Colonic mucosa (tissue), 4 donors: ENCODE measurements at regions not wholly inside any gene's neighbourhood (a gene's known extent, or its start where the extent isn't known, plus 50 kb on each side); places are given as distances from the start of the nearest gene placed in this dataset.

Experiments
- DNase-seq: peaks from one replicate; pipeline ENCODE4 v3.0.0-alpha.2; 2020
- H3K27ac ChIP-seq: fragments of 200-600 bp; one replicate; pipeline ENCODE4 v1.8.0; 2021
- H3K27me3 ChIP-seq: fragments of 200-600 bp; one replicate; pipeline ENCODE4 v1.8.0; 2021
- H3K36me3 ChIP-seq: fragments of 200-600 bp; one replicate; pipeline ENCODE4 v1.8.0; 2021
- H3K4me1 ChIP-seq: fragments of 200-600 bp; one replicate; pipeline ENCODE4 v1.8.0; 2021; ENCODE audit warnings: mild to moderate bottlenecking
- H3K4me3 ChIP-seq: fragments of 200-600 bp; one replicate; pipeline ENCODE4 v1.8.0; 2021
- H3K9ac ChIP-seq, 2 donors: one replicate each; pipeline ENCODE4 v1.7.0; 2013; ENCODE audit warnings: control low read depth in 2 of 2, low read depth in 2 of 2, low read length in 2 of 2
- H3K9me3 ChIP-seq: fragments of 200-600 bp; one replicate; pipeline ENCODE4 v1.8.0; 2021
- intact Hi-C: fragments of 100-400 bp; cut with DNase I; formaldehyde crosslinking; loops from one replicate; pipeline ENCODE4 v1.14.1; 2022
- TF ChIP-seq, protein P1 (sequence below): fragments of 200-600 bp; IDR thresholded peaks from one replicate; pipeline ENCODE4 v1.8.0; 2022; ENCODE audit warnings: antibody characterized with exemption, mild to moderate bottlenecking
- donor health status: healthy.
- donor health status: DM: no; HTN: no; CAD: no.
- donor health status: DM: no; HTN: no; CAD: no.

GRCh38 chr5:159705948-159706347 is 210.3 kb upstream of the ADRA1B start:
- Histone ChIP-seq H3K9me3 (no peaks in the 10 kb centered on the region), H3K4me1 (no peaks in the 10 kb centered on the region), H3K9ac (no peak overlapping the region), H3K4me3 (no peak overlapping the region), H3K27me3 (no peaks in the 10 kb centered on the region), H3K27ac (no peak overlapping the region), H3K36me3 (no peaks in the 10 kb centered on the region)
- no peak for DNase-seq
- intact Hi-C loops, result no loop called here
- TF ChIP-seq, protein P1, sequence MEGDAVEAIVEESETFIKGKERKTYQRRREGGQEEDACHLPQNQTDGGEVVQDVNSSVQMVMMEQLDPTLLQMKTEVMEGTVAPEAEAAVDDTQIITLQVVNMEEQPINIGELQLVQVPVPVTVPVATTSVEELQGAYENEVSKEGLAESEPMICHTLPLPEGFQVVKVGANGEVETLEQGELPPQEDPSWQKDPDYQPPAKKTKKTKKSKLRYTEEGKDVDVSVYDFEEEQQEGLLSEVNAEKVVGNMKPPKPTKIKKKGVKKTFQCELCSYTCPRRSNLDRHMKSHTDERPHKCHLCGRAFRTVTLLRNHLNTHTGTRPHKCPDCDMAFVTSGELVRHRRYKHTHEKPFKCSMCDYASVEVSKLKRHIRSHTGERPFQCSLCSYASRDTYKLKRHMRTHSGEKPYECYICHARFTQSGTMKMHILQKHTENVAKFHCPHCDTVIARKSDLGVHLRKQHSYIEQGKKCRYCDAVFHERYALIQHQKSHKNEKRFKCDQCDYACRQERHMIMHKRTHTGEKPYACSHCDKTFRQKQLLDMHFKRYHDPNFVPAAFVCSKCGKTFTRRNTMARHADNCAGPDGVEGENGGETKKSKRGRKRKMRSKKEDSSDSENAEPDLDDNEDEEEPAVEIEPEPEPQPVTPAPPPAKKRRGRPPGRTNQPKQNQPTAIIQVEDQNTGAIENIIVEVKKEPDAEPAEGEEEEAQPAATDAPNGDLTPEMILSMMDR, result no peak

DNA sequence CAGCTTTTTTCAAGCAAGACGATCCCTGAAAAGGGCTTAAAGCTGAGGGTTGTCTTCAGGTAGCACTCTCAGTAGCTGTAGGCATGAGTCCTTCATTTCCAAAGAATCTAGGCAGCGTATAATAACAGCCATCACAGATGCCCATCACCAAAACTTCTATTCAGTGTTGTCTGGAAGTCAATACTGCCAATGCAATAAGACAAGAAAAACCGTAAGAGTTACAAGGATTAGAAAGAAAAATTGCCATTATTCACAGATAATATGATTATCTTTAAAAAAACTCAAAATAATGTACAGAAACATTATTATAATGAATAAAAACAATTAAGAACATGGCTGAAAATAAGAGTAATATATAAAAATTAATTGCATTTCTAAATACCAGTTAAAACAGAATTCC is 208.2 kb upstream of the ADRA1B start:
- Histone ChIP-seq H3K4me1 (no peaks in the 10 kb centered on the region), H3K27ac (no peak overlapping the region), H3K36me3 (no peaks in the 10 kb centered on the region), H3K27me3 (no peaks in the 10 kb centered on the region), H3K9ac (no peak overlapping the region), H3K4me3 (no peak overlapping the region), H3K9me3 (no peaks in the 10 kb centered on the region)
- intact Hi-C loops, result no loop called here
- no peak for DNase-seq
- TF ChIP-seq, protein P1, result no peak

DNA sequence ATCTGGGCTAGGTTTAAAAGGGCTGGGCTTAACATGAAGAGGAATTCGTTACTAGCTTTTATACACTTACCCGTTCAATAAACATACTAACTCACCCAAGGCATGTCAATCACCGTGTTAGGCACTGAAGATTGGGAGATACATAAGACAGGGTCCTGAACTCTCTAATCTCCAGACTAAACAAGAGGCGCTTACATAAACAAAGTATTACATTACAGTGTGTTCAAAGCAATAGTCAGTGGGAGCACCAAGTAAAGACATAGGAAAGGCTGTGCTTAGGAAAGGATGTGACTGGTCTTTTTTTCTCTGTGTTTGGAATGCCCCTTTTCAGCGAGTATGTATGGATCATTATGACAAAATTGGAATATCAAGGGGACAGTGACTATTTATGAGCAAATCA is 203.6 kb upstream of the ADRA1B start:
- no peaks in the 10 kb centered on the region for H3K4me1 ChIP-seq
- no peak overlapping the region for H3K4me3 ChIP-seq
- no peaks in the 10 kb centered on the region for H3K9me3 ChIP-seq
- TF ChIP-seq, protein P1, result no peak
- no peaks in the 10 kb centered on the region for H3K36me3 ChIP-seq
- H3K27me3 ChIP-seq, result no peaks in the 10 kb centered on the region
- H3K9ac ChIP-seq, result no peak overlapping the region
- intact Hi-C loops, result no loop called here
- no peak for DNase-seq
- H3K27ac ChIP-seq, result no peak overlapping the region

- Histone ChIP-seq H3K4me1 (no peaks in the 10 kb centered on the region), H3K4me3 (no peak overlapping the region), H3K27ac (no peak overlapping the region), H3K27me3 (no peaks in the 10 kb centered on the region), H3K36me3 (no peaks in the 10 kb centered on the region), H3K9ac (no peak overlapping the region), H3K9me3 (no peaks in the 10 kb centered on the region)
- intact Hi-C loops, result no loop called here
- TF ChIP-seq, protein P1, result no peak
- no peak for DNase-seq
These were observed 203.0 kb upstream of the ADRA1B start for GRCh38 chr5:159713254-159713653.

GRCh38 chr5:159713773-159714172 is 202.5 kb upstream of the ADRA1B start:
- H3K9ac ChIP-seq, result no peak overlapping the region
- DNase-seq, result no peak
- TF ChIP-seq, protein P1, result no peak
- no peak overlapping the region for H3K27ac ChIP-seq
- intact Hi-C loops, result no loop called here
- H3K9me3 ChIP-seq, result no peaks in the 10 kb centered on the region
- H3K27me3 ChIP-seq, result no peaks in the 10 kb centered on the region
- H3K36me3 ChIP-seq, result no peaks in the 10 kb centered on the region
- H3K4me3 ChIP-seq, result no peak overlapping the region
- no peaks in the 10 kb centered on the region for H3K4me1 ChIP-seq

DNA sequence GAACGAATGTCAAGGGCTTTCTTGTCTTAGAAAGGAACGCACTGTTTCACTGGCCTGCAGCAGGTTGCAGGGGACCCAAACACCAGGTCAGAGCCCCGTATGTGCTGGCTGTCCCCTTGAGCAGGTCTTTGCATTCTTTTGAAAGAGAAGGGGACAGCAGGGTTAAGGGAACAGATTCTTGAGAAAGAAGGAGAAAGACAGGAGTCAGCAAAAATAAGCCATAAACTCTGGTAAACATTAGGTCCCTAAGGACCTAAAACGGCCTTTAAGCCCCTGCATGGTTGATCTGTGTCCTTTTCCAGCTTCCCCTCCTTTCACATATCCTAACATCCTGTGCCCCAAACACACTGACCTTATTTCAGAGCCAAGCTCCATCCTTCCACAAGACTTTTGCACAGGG is 190.8 kb upstream of the ADRA1B start:
- Histone ChIP-seq H3K36me3 (no peaks in the 10 kb centered on the region), H3K27me3 (no peaks in the 10 kb centered on the region), H3K4me1 (no peaks in the 10 kb centered on the region), H3K9ac (no peak overlapping the region), H3K9me3 (no peaks in the 10 kb centered on the region), H3K4me3 (no peak overlapping the region), H3K27ac (no peak overlapping the region)
- TF ChIP-seq, protein P1, result no peak
- no peak for DNase-seq
- intact Hi-C loops, result no loop called here
